AG04450 (cell line): ENCODE measurements at regions not wholly inside any gene's neighbourhood (a gene's known extent, or its start where the extent isn't known, plus 50 kb on each side); places are given as distances from the start of the nearest gene placed in this dataset.

Source experiments
- CTCF ChIA-PET: fragments of 300-600, 350-600 bp; formaldehyde crosslinking; extraction: SDS; loops from one replicate; lab custom pipeline; 2022; ENCODE audit warnings: antibody characterized with exemption, inconsistent platforms; lab: Charles Lee
- POLR2A ChIA-PET: fragments of 350-600 bp; formaldehyde crosslinking; extraction: SDS; loops from one replicate; lab custom pipeline; 2021; ENCODE audit warnings: antibody characterized with exemption, inconsistent platforms; lab: Yijun Ruan, JAX
- DNase-seq: peaks from one replicate; pipeline ENCODE4 v3.0.0-alpha.2; 2011; ENCODE audit warnings: low read depth, low spot score
- H3K27ac ChIP-seq: one replicate; pipeline ENCODE4 v1.5.1; 2012; ENCODE audit warnings: low read depth, low read length, control low read depth
- H3K27me3 ChIP-seq: one replicate; pipeline ENCODE4 v1.6.0; 2012; ENCODE audit warnings: low read length; ENCODE audit not compliant: control insufficient read depth, insufficient read depth
- H3K4me3 ChIP-seq: 2 replicates; pipeline ENCODE4 v1.5.1; 2011; ENCODE audit warnings: mild to moderate bottlenecking, low read depth, low read length, control low read depth
- H3K9me3 ChIP-seq: 2 replicates; pipeline ENCODE4 v1.5.1; 2012; ENCODE audit warnings: low read length; ENCODE audit not compliant: control insufficient read depth, insufficient read depth
- TF ChIP-seq, protein P1 (sequence below): IDR thresholded peaks from 2 replicates; pipeline ENCODE4 v1.5.1; 2011; ENCODE audit warnings: low read depth, low read length, control low read depth, inconsistent platforms

DNA sequence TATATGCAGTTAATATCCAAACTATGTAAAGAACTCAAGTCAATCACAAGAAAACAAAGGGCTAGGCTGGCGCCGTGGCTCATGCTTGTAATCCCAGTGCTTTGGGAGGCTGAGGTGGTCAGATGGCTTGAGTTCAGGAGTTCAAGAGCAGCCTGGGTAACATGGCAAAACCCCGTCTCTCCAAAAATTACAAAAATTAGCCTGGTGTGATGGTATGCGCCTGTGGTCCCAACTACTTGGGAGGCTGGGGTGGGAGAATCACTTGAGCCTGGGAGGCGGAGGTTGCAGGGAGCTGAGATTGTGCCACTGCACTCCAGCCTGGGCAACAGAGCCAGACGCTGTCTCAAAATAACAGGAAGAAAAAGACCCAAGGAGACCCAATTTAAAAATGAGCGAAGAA, 91.9 kb upstream of the ALKAL2 start:
- DNase-seq = no peak
- H3K4me3 ChIP-seq = no peak overlapping the region
- CTCF ChIA-PET = no interaction called here
- no peak overlapping the region for H3K27ac ChIP-seq
- TF ChIP-seq, protein P1, sequence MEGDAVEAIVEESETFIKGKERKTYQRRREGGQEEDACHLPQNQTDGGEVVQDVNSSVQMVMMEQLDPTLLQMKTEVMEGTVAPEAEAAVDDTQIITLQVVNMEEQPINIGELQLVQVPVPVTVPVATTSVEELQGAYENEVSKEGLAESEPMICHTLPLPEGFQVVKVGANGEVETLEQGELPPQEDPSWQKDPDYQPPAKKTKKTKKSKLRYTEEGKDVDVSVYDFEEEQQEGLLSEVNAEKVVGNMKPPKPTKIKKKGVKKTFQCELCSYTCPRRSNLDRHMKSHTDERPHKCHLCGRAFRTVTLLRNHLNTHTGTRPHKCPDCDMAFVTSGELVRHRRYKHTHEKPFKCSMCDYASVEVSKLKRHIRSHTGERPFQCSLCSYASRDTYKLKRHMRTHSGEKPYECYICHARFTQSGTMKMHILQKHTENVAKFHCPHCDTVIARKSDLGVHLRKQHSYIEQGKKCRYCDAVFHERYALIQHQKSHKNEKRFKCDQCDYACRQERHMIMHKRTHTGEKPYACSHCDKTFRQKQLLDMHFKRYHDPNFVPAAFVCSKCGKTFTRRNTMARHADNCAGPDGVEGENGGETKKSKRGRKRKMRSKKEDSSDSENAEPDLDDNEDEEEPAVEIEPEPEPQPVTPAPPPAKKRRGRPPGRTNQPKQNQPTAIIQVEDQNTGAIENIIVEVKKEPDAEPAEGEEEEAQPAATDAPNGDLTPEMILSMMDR = no peak
- peaks cover 34% of the 10 kb centered on the region for H3K9me3 ChIP-seq
- no peaks in the 10 kb centered on the region for H3K27me3 ChIP-seq
- POLR2A ChIA-PET = no interaction called here

DNA sequence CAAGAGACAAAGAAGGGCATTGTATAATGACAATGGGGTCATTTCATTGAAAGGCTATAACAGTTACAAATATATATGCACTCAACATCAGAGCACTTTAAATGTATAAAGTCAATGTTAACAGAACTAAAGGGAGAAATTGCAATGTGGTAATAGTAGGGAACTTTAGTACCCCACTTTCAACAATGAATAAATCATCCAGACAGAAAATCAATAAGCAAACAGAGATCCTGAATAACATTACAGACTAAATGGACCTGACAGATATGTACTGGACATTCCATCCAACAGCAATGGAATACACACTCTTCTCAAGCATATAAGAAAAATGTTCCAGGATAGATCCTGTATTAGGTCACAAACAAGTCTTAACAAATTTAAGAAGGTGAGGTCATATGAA, 90.5 kb upstream of the ALKAL2 start:
- ChIA-PET CTCF (no interaction called here), POLR2A (no interaction called here)
- peaks cover 38% of the 10 kb centered on the region for H3K9me3 ChIP-seq
- H3K27ac ChIP-seq = no peak overlapping the region
- no peak for DNase-seq
- H3K27me3 ChIP-seq = no peaks in the 10 kb centered on the region
- H3K4me3 ChIP-seq = no peak overlapping the region
- TF ChIP-seq, protein P1 = no peak

DNA sequence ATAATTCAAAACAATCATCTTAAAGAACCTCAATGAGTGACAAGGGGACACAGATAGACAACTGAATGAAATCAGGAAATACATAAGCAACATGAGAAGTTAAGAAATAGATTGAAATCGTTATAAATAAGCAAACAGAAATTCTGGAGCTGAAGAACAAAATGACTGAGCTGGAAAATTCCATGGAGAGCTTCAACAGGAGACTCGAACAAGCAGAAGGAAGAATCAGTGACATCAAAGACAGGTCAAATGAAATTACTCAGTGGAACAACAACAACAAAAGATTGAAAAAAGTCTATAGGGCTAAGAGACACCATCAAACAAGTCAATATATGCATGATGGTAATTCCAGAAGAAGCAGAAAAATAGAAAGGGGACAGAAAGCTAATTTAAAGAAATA, 89.5 kb upstream of the ALKAL2 start:
- DNase-seq = no peak
- ChIA-PET CTCF (no interaction called here), POLR2A (no interaction called here)
- Histone ChIP-seq H3K9me3 (peaks cover 38% of the 10 kb centered on the region), H3K4me3 (no peak overlapping the region), H3K27ac (no peak overlapping the region), H3K27me3 (no peaks in the 10 kb centered on the region)
- TF ChIP-seq, protein P1 = no peak

DNA sequence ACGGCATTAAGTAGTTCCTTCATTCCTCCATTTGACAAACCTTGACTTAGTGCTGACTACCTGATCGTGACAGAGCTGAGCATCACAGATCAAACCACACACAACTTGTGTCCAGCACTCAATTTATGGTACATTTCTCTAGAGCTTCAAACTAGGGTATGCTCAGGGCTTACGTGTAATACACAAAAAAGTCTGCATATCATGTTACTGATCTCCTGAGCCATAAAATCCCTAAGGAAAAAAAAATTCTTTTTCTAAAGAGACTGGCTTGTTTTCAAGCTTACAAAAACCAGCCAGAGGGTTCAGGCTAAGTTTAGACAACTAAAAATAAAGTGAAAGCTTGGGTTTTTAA, 88.0 kb upstream of the ALKAL2 start:
- POLR2A ChIA-PET = no interaction called here
- Histone ChIP-seq H3K4me3 (no peak overlapping the region), H3K9me3 (peaks cover 25% of the 10 kb centered on the region), H3K27me3 (no peaks in the 10 kb centered on the region), H3K27ac (no peak overlapping the region)
- TF ChIP-seq, protein P1 = no peak
- CTCF ChIA-PET = no interaction called here
- DNase-seq = no peak

DNA sequence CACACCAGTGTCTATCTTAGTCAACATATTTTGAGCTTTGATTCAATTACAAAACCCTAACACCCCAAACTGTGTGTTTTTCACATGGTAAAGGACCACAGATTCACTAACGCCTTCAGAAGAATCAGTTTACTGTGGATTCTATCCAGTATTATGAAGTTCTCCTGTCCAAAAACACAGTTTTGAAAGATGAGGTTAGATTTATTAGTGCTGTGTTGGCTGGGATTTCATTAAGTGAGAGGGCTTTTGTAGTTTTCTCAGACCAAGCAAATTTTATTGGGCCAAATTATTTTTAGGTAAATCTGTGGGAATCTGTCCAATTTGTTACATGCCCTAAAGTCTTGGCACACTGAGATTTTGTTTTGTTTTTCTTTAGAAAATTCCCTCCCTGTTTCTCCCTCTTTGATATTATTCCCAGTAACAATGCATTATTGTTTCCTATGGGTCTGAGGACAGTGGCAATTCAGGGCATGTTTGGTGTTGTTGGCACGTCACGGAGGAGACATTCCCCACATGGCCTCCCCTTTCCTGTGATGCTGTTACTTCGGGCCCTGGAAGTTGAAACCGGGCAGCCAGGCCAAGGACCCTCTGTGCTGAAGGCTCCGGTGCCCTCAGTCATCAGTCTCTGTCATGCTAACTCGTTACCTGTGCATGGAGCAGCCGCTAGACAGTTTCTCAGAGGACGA, 87.5 kb upstream of the ALKAL2 start:
- CTCF ChIA-PET = no interaction called here
- TF ChIP-seq, protein P1 = no peak
- H3K27me3 ChIP-seq = no peaks in the 10 kb centered on the region
- POLR2A ChIA-PET = no interaction called here
- peaks cover 25% of the 10 kb centered on the region for H3K9me3 ChIP-seq
- H3K4me3 ChIP-seq = no peak overlapping the region
- no peak for DNase-seq
- no peak overlapping the region for H3K27ac ChIP-seq
